HG02970 (cell line): ENCODE measurements at regions not wholly inside any gene's neighbourhood (a gene's known extent, or its start where the extent isn't known, plus 50 kb on each side); places are given as distances from the start of the nearest gene placed in this dataset.
"Not testable (repeated sequence)": the region's sequence is repeated elsewhere in the genome, so short reads cannot be mapped to it uniquely, and the experiment has no call there.

Experiments
- ATAC-seq: cut with Tn5 transposase; IDR thresholded peaks from one replicate; pipeline ENCODE4 v1.9.1; 2021; ENCODE audit warnings: mild to moderate bottlenecking, moderate library complexity, moderate number of reproducible peaks; ENCODE audit not compliant: unreplicated experiment, low FRiP score

GRCh38 chr6:145562771-145563615, 172.3 kb downstream of the EPM2A start:
- no peak for ATAC-seq

- no peak for ATAC-seq
These were observed 170.8 kb downstream of the EPM2A start for GRCh38 chr6:145564553-145564952.

GRCh38 chr6:145567684-145568252, 167.6 kb downstream of the EPM2A start:
- no peak for ATAC-seq

- ATAC-seq, result no peak
These were observed 166.2 kb downstream of the EPM2A start for GRCh38 chr6:145569140-145569539.

GRCh38 chr6:145570336-145570735, 165.0 kb downstream of the EPM2A start:
- not testable (repeated sequence) for ATAC-seq

- not testable (repeated sequence) for ATAC-seq
These were observed 161.1 kb downstream of the EPM2A start for GRCh38 chr6:145574269-145574668.
